H9 (cell line): ENCODE measurements at regions not wholly inside any gene's neighbourhood (a gene's known extent, or its start where the extent isn't known, plus 50 kb on each side); places are given as distances from the start of the nearest gene placed in this dataset.

Source experiments
- DNase-seq: peaks from one replicate; pipeline ENCODE4 v3.0.0-alpha.2; 2017
- H2AFZ ChIP-seq: one replicate; pipeline ENCODE4 v1.6.1; 2013; ENCODE audit warnings: mild to moderate bottlenecking, low read length, control low read depth, moderate library complexity
- H2AK5ac ChIP-seq: 2 replicates; pipeline ENCODE4 v1.6.1; 2013; ENCODE audit warnings: low read length, control low read depth, mixed read lengths; ENCODE audit not compliant: insufficient read length
- H2BK120ac ChIP-seq: one replicate; pipeline ENCODE4 v1.6.1; 2013; ENCODE audit warnings: low read depth, mild to moderate bottlenecking, low read length, control low read depth, inconsistent platforms; ENCODE audit not compliant: poor library complexity, severe bottlenecking
- H2BK12ac ChIP-seq: 2 replicates; pipeline ENCODE4 v1.6.1; 2013; ENCODE audit warnings: low read length, control low read depth, mixed read lengths, low read depth; ENCODE audit not compliant: insufficient read length
- H2BK15ac ChIP-seq: 2 replicates; pipeline ENCODE4 v1.6.1; 2013; ENCODE audit warnings: low read depth, low read length, control low read depth
- H2BK20ac ChIP-seq: one replicate; pipeline ENCODE4 v1.6.1; 2013; ENCODE audit warnings: low read depth, mild to moderate bottlenecking, low read length, control low read depth, inconsistent platforms; ENCODE audit not compliant: poor library complexity, severe bottlenecking
- H2BK5ac ChIP-seq: 2 replicates; pipeline ENCODE4 v1.6.1; 2013; ENCODE audit warnings: low read length, control low read depth, mixed read lengths; ENCODE audit not compliant: insufficient read length
- H3K14ac ChIP-seq: 2 replicates; pipeline ENCODE4 v1.6.1; 2013; ENCODE audit warnings: low read length, control low read depth; ENCODE audit not compliant: insufficient read depth
- H3K18ac ChIP-seq: 2 replicates; pipeline ENCODE4 v1.6.1; 2013; ENCODE audit warnings: low read depth, mild to moderate bottlenecking, mixed read lengths, low read length, control low read depth; ENCODE audit not compliant: insufficient read length
- H3K23ac ChIP-seq: 2 replicates; pipeline ENCODE4 v1.6.1; 2013; ENCODE audit warnings: low read length, control low read depth, mixed read lengths, low read depth; ENCODE audit not compliant: insufficient read length
- H3K23me2 ChIP-seq: 2 replicates; pipeline ENCODE4 v1.6.1; 2013; ENCODE audit warnings: low read depth, mild to moderate bottlenecking, mixed read lengths, low read length, control low read depth; ENCODE audit not compliant: insufficient read length, poor library complexity, severe bottlenecking
- H3K27ac ChIP-seq: 2 replicates; pipeline ENCODE4 v1.5.1; 2013; ENCODE audit warnings: low read length, control low read depth, mixed read lengths, low read depth; ENCODE audit not compliant: insufficient read length
- H3K27me3 ChIP-seq: 2 replicates; pipeline ENCODE4 v1.6.1; 2013; ENCODE audit warnings: low read length, control low read depth, inconsistent platforms; ENCODE audit not compliant: insufficient read depth
- H3K4ac ChIP-seq: 2 replicates; pipeline ENCODE4 v1.6.1; 2013; ENCODE audit warnings: low read depth, mild to moderate bottlenecking, control low read depth, inconsistent platforms, low read length, moderate library complexity
- H3K4me1 ChIP-seq: 2 replicates; pipeline ENCODE4 v1.6.1; 2013; ENCODE audit warnings: low read length, control low read depth, inconsistent platforms; ENCODE audit not compliant: insufficient read depth
- H3K4me2 ChIP-seq: 2 replicates; pipeline ENCODE4 v1.6.1; 2013; ENCODE audit warnings: low read length, control low read depth, mixed read lengths; ENCODE audit not compliant: insufficient read length, insufficient read depth
- H3K56ac ChIP-seq: 2 replicates; pipeline ENCODE4 v1.6.1; 2013; ENCODE audit warnings: low read depth, mild to moderate bottlenecking, mixed read lengths, low read length, control low read depth; ENCODE audit not compliant: insufficient read length
- H3K79me1 ChIP-seq: 2 replicates; pipeline ENCODE4 v1.6.1; 2013; ENCODE audit warnings: low read depth, mild to moderate bottlenecking, moderate library complexity, low read length, control low read depth, inconsistent platforms; ENCODE audit not compliant: insufficient read depth, poor library complexity, severe bottlenecking
- H3K79me2 ChIP-seq: 2 replicates; pipeline ENCODE4 v1.6.1; 2013; ENCODE audit warnings: low read length, control low read depth, inconsistent platforms; ENCODE audit not compliant: insufficient read depth
- H3K9ac ChIP-seq: 2 replicates; pipeline ENCODE4 v1.6.1; 2013; ENCODE audit warnings: low read length, control low read depth, mixed read lengths; ENCODE audit not compliant: insufficient read length; ENCODE audit errors: extremely low read depth
- H3K9me3 ChIP-seq: one replicate; pipeline ENCODE4 v1.6.1; 2013; ENCODE audit warnings: low read depth, low read length, inconsistent platforms; ENCODE audit not compliant: control insufficient read depth
- H3T11ph ChIP-seq: one replicate; pipeline ENCODE4 v1.6.1; 2013; ENCODE audit warnings: mild to moderate bottlenecking, low read length, control low read depth, inconsistent platforms
- H4K20me1 ChIP-seq: one replicate; pipeline ENCODE4 v1.6.1; 2013; ENCODE audit not compliant: control insufficient read depth, insufficient read length, insufficient read depth
- H4K5ac ChIP-seq: 2 replicates; pipeline ENCODE4 v1.6.1; 2013; ENCODE audit warnings: low read depth, mild to moderate bottlenecking, mixed read lengths, low read length, control low read depth; ENCODE audit not compliant: insufficient read length
- H4K8ac ChIP-seq: replicated peaks from 2 replicates; pipeline ENCODE4 v1.6.1; 2013; ENCODE audit warnings: low read length, control low read depth, mixed read lengths, low read depth; ENCODE audit not compliant: insufficient read length
- H4K91ac ChIP-seq: 2 replicates; pipeline ENCODE4 v1.6.1; 2013; ENCODE audit warnings: low read depth, mild to moderate bottlenecking, moderate library complexity, mixed read lengths, low read length, control low read depth; ENCODE audit not compliant: insufficient read length
- H3K27ac Mint-ChIP-seq, 3 experiments: 2 replicates in 2 of 3; 3 replicates in 1 of 3; pipeline ENCODE4 v1.8.0; 2020 to 2021; ENCODE audit warnings: mixed read lengths in 3 of 3, mild to moderate bottlenecking in 1 of 3, moderate library complexity in 1 of 3
- H3K27me3 Mint-ChIP-seq: 2 replicates; pipeline ENCODE4 v1.8.0; 2021; ENCODE audit warnings: low read depth, mild to moderate bottlenecking, moderate library complexity, mixed read lengths
- H3K36me3 Mint-ChIP-seq, 3 experiments: 2 replicates in 2 of 3; 3 replicates in 1 of 3; pipeline ENCODE4 v1.8.0; 2020 to 2021; ENCODE audit warnings: low read depth in 3 of 3, mixed read lengths in 3 of 3; ENCODE audit not compliant: insufficient read depth in 1 of 3
- H3K4me1 Mint-ChIP-seq, 2 experiments: 2 replicates each; pipeline ENCODE4 v1.8.0; 2020; ENCODE audit warnings: mixed read lengths in 2 of 2
- H3K4me3 Mint-ChIP-seq, 2 experiments: 2 replicates in 1 of 2; 3 replicates in 1 of 2; pipeline ENCODE4 v1.8.0; 2020 to 2021; ENCODE audit warnings: mild to moderate bottlenecking in 2 of 2, mixed read lengths in 2 of 2, moderate library complexity in 1 of 2
- H3K9me3 Mint-ChIP-seq, 2 experiments: 2 replicates in 1 of 2; 3 replicates in 1 of 2; pipeline ENCODE4 v1.8.0; 2020; ENCODE audit warnings: mild to moderate bottlenecking in 2 of 2, mixed read lengths in 2 of 2, moderate library complexity in 1 of 2
- CTCF ChIP-seq: fragments of 200-600 bp; sonication (generic); conservative IDR thresholded peaks from 3 replicates; pipeline ENCODE4 v1.8.0; 2021; ENCODE audit warnings: antibody characterized with exemption, mild to moderate bottlenecking
- WGBS: extraction: QIAGEN DNeasy Blood & Tissue Kit; methylation state at CpG from one replicate; pipeline ENCODE4 v1.1.7; 2013; ENCODE audit warnings: missing lambda C conversion rate, low lambda C conversion rate, mixed read lengths; ENCODE audit not compliant: insufficient read length; ENCODE audit errors: extremely low coverage; 5-methylcytosine and 5-hydroxymethylcytosine counted together

- H2BK15ac ChIP-seq, result no peak overlapping the region
- H3K4me1 Mint-ChIP-seq, result no peaks in the 10 kb centered on the region
- no peak overlapping the region for H3K56ac ChIP-seq
- no peaks in the 10 kb centered on the region for H3K23me2 ChIP-seq
- H2BK20ac ChIP-seq, result no peak overlapping the region
- H3K18ac ChIP-seq, result no peak overlapping the region
- no peaks in the 10 kb centered on the region for H3K79me2 ChIP-seq
- no peaks in the 10 kb centered on the region for H3K27me3 ChIP-seq
- H3K4ac ChIP-seq, result no peak overlapping the region
- H2BK5ac ChIP-seq, result no peak overlapping the region
- no peak overlapping the region for H3K27ac Mint-ChIP-seq
- TF ChIP-seq CTCF, result no peak
- H2AFZ ChIP-seq, result no peak overlapping the region
- DNase-seq, result no peak
- H3K9ac ChIP-seq, result no peak overlapping the region
- no peak overlapping the region for H4K5ac ChIP-seq
- no peak overlapping the region for H2BK12ac ChIP-seq
- no peak overlapping the region for H3K4me3 Mint-ChIP-seq
- H4K91ac ChIP-seq, result no peak overlapping the region
- H3K4me2 ChIP-seq, result no peak overlapping the region
- H3K14ac ChIP-seq, result no peak overlapping the region
- H4K8ac ChIP-seq, result no peak overlapping the region
- H2BK120ac ChIP-seq, result no peak overlapping the region
- no peak overlapping the region for H3K27ac ChIP-seq
- peaks cover 3 to 6% of the 10 kb centered on the region in 2 experiments; a peak in 3 of 5 replicates for H3K9me3 Mint-ChIP-seq
- no peak overlapping the region for H2AK5ac ChIP-seq
- no peak overlapping the region for H3T11ph ChIP-seq
- no peaks in the 10 kb centered on the region for H3K9me3 ChIP-seq
- no peaks in the 10 kb centered on the region for H4K20me1 ChIP-seq
- H3K79me1 ChIP-seq, result no peaks in the 10 kb centered on the region
- H3K36me3 Mint-ChIP-seq, result peaks cover 0 to 2% (median 0%) of the 10 kb centered on the region in 3 experiments; a peak in 1 of 7 replicates
- no peak overlapping the region for H3K23ac ChIP-seq
- H3K4me1 ChIP-seq, result no peaks in the 10 kb centered on the region
- no CpG with 5 or more reads among the region's 5 CpGs for WGBS
- H3K27me3 Mint-ChIP-seq, result peaks cover 2% of the 10 kb centered on the region; the same call in 1 of the 2 replicates
Measured at GRCh38 chr2:61705625-61706024, 148.2 kb downstream of the FAM161A start.
